ENCODE measurements at regions not wholly inside any gene's neighbourhood (a gene's known extent, or its start where the extent isn't known, plus 50 kb on each side); places are given as distances from the start of the nearest gene placed in this dataset.

DNA sequence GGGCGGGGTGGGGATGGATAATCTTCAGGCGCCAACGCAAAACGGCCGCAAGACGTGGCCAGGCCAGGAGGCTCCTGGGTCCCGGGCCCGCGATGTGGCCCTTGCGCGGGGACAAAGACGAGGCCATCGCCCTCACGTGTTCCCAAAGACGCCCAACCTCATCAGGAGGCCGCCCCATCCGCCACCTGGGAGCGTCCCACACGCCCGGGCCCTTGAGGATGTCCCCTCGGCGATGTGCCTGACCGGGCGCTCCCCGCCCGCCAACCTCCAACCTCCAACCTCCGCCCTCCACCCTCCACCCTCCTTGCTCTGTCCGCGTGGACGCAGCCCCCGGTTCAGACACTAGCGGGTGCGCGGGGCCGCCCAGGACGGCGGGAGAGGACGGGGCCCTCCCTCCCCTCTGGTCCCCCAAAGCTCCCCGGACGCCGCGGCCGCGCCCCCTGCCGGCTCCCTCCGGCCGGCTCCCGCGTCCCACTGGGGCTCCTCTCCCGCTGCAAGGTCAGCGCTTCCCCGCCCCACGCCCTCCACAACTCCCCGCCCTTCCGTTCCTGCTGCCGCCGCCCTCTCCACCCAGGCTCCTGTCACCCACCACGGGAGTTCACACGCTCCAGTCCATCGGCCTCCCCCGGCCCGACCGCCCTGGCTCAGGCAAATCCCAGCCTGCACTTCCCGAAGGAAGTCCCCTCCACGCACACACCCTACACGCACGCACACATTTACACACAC is 250.8 kb upstream of the RPL38 start:
- RAD21 ChIA-PET (ENCODE audit: low non-redundant PET in 1 of 2, low total read pairs in 2 of 2, uncharacterized antibody in 2 of 2, unreplicated experiment in 2 of 2), result no interaction called here
- DNase-seq (ENCODE audit: low read depth, low spot score) (no peak), ATAC-seq (0 out of 2 replicates have a peak, but pooled peaks have one; percentile 12)
- H3K9ac ChIP-seq (ENCODE audit: low read length), result no peak overlapping the region
- peaks cover 3% of the 10 kb centered on the region; the same call in 1 of the 2 replicates for H3K27me3 ChIP-seq (ENCODE audit: insufficient read depth, low read length)
- no peaks in the 10 kb centered on the region for H3K9me2 ChIP-seq (ENCODE audit: insufficient read depth)
- no peaks in the 10 kb centered on the region for H3K4me1 ChIP-seq (ENCODE audit: control insufficient read depth in 1 of 2, insufficient read depth in 2 of 2, low read length in 2 of 2)
- H3K79me2 ChIP-seq (ENCODE audit: insufficient read depth, low read length), result no peaks in the 10 kb centered on the region
- no peak overlapping the region for H3K4me2 ChIP-seq (ENCODE audit: low read length)
- CTCF ChIA-PET, result no interaction called here
- peaks cover 0 to 6% of the 10 kb centered on the region in 2 experiments; a peak in 1 of 4 replicates for H3K9me3 ChIP-seq (ENCODE audit: control insufficient read depth in 1 of 2, insufficient read depth in 1 of 2, low read depth in 1 of 2, low read length in 2 of 2)
- H3K36me3 ChIP-seq (ENCODE audit: control insufficient read depth in 1 of 2, insufficient read depth in 2 of 2, low read length in 2 of 2), result no peaks in the 10 kb centered on the region
- no peak overlapping the region for H2AFZ ChIP-seq (ENCODE audit: low read depth, low read length, poor library complexity, severe bottlenecking)
- intact Hi-C loops (cut with micrococcal nuclease), result no loop called here
- no peaks in the 10 kb centered on the region for H4K20me1 ChIP-seq (ENCODE audit: insufficient read depth)
- BruUV-seq (replicated peaks), result no TSS peak
- TF ChIP-seq, protein P1, sequence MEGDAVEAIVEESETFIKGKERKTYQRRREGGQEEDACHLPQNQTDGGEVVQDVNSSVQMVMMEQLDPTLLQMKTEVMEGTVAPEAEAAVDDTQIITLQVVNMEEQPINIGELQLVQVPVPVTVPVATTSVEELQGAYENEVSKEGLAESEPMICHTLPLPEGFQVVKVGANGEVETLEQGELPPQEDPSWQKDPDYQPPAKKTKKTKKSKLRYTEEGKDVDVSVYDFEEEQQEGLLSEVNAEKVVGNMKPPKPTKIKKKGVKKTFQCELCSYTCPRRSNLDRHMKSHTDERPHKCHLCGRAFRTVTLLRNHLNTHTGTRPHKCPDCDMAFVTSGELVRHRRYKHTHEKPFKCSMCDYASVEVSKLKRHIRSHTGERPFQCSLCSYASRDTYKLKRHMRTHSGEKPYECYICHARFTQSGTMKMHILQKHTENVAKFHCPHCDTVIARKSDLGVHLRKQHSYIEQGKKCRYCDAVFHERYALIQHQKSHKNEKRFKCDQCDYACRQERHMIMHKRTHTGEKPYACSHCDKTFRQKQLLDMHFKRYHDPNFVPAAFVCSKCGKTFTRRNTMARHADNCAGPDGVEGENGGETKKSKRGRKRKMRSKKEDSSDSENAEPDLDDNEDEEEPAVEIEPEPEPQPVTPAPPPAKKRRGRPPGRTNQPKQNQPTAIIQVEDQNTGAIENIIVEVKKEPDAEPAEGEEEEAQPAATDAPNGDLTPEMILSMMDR (IDR thresholded peaks at IDR 0.05 in 2 of 3, conservative IDR thresholded peaks at IDR 0.05 in 1 of 3; ENCODE audit: borderline replicate concordance in 1 of 3, insufficient read depth in 1 of 3, low read depth in 2 of 3, low read length in 2 of 3), result peak in 2 of 3 experiments; percentile 16 to 24; a peak in 2 of 6 replicates
- no peak for TF ChIP-seq POLR2AphosphoS5 (IDR thresholded peaks at IDR 0.05; ENCODE audit: low read depth, low read length)
- TF ChIP-seq ZNF274 (IDR thresholded peaks at IDR 0.05; ENCODE audit: low read depth, low read length), result no peak
- POLR2A ChIA-PET, result no interaction called here
- H3K27ac ChIP-seq (ENCODE audit: low read depth, low read length), result no peak overlapping the region
- no peak overlapping the region for H3K4me3 ChIP-seq (replicated peaks in 1 of 2; ENCODE audit: low read depth in 1 of 2, low read length in 2 of 2)

DNA sequence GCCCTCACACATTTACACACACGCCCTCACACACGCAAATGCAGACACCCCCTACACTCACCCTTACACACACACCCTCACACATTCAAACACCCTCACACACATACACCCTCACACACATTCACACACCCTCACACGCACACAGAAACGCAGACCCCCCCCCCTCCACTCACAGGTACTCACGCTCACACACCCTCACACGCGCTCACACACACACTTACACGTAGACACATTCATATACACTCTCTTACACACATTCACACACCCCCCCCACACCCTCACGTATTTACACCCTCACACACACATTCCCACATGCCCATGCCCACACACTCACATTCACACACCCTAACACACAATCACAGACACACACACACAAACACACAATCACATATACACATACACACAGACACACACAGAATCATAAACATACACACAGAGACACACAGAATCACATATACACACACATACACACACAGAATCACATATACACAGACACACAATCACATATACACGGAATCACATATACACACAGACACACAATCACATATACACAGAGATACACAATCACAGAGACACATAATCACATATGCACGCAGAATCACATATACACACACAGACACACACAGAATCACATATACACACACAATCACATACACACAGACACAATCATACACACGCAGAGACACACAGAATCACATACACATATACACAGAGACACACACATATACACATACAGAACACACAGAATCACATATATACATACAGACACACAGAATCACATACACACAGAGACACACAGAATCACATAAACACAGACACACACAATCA is 250.1 kb upstream of the RPL38 start:
- Histone ChIP-seq H3K4me3 (replicated peaks in 1 of 2; ENCODE audit: low read depth in 1 of 2, low read length in 2 of 2) (no peak overlapping the region), H3K27ac (ENCODE audit: low read depth, low read length) (no peak overlapping the region), H2AFZ (ENCODE audit: low read depth, low read length, poor library complexity, severe bottlenecking) (no peak overlapping the region), H3K4me1 (ENCODE audit: control insufficient read depth in 1 of 2, insufficient read depth in 2 of 2, low read length in 2 of 2) (no peaks in the 10 kb centered on the region), H3K9me2 (ENCODE audit: insufficient read depth) (no peaks in the 10 kb centered on the region), H3K4me2 (ENCODE audit: low read length) (no peak overlapping the region), H4K20me1 (ENCODE audit: insufficient read depth) (no peaks in the 10 kb centered on the region), H3K9ac (ENCODE audit: low read length) (no peak overlapping the region), H3K9me3 (ENCODE audit: control insufficient read depth in 1 of 2, insufficient read depth in 1 of 2, low read depth in 1 of 2, low read length in 2 of 2) (peaks cover 0 to 6% of the 10 kb centered on the region in 2 experiments; a peak in 1 of 4 replicates), H3K27me3 (ENCODE audit: insufficient read depth, low read length) (peaks cover 3% of the 10 kb centered on the region; the same call in 1 of the 2 replicates), H3K79me2 (ENCODE audit: insufficient read depth, low read length) (no peaks in the 10 kb centered on the region), H3K36me3 (ENCODE audit: control insufficient read depth in 1 of 2, insufficient read depth in 2 of 2, low read length in 2 of 2) (no peaks in the 10 kb centered on the region)
- CTCF ChIA-PET, result no interaction called here
- intact Hi-C loops (cut with micrococcal nuclease), result no loop called here
- POLR2A ChIA-PET, result no interaction called here
- ATAC-seq (no peak), DNase-seq (ENCODE audit: low read depth, low spot score) (no peak)
- RAD21 ChIA-PET (ENCODE audit: low non-redundant PET in 1 of 2, low total read pairs in 2 of 2, uncharacterized antibody in 2 of 2, unreplicated experiment in 2 of 2), result no interaction called here
- no peak for TF ChIP-seq POLR2A (IDR thresholded peaks at IDR 0.05; ENCODE audit: borderline replicate concordance, extremely low read depth, insufficient read depth, insufficient read length)
- no peak for TF ChIP-seq SRF (IDR thresholded peaks at IDR 0.05; ENCODE audit: low read depth)
- TF ChIP-seq CBX3 (IDR thresholded peaks at IDR 0.05; ENCODE audit: low read depth), result no peak
- TF ChIP-seq ZFX (IDR thresholded peaks at IDR 0.05), result no peak
- no peak for TF ChIP-seq RAD21 (IDR thresholded peaks at IDR 0.05; ENCODE audit: low read depth)
- BruUV-seq (replicated peaks), result no TSS peak

Data from HCT116 (cell line).